ENCODE measurements at regions not wholly inside any gene's neighbourhood (a gene's known extent, or its start where the extent isn't known, plus 50 kb on each side); places are given as distances from the start of the nearest gene placed in this dataset.

- no peak for DNase-seq (ENCODE audit: low spot score in 2 of 2)
- Mint-ChIP-seq H3K27ac (no peak overlapping the region), H3K9me3 (peaks cover 9 to 19% of the 10 kb centered on the region in 2 donors), H3K36me3 (no peaks in the 10 kb centered on the region)
- no peak for ATAC-seq
These were observed 207.8 kb downstream of the FAT4 start for GRCh38 chr4:125522588-125522987.

- no peak for ATAC-seq
These were observed 208.2 kb downstream of the FAT4 start for GRCh38 chr4:125522992-125523391.

GRCh38 chr4:125526420-125526819 is 211.7 kb downstream of the FAT4 start:
- no peak overlapping the region for H3K27ac Mint-ChIP-seq
- H3K36me3 Mint-ChIP-seq, result no peaks in the 10 kb centered on the region
- no peak for ATAC-seq
- DNase-seq (ENCODE audit: low spot score in 2 of 2), result no peak
- peaks cover 9 to 14% of the 10 kb centered on the region in 2 donors for H3K9me3 Mint-ChIP-seq

More at GRCh38 chr4:125522992-125523391, 208.2 kb downstream of the FAT4 start:
- H3K9me3 Mint-ChIP-seq, result peaks cover 9 to 19% of the 10 kb centered on the region in 2 donors
- no peak overlapping the region for H3K27ac Mint-ChIP-seq
- no peaks in the 10 kb centered on the region for H3K36me3 Mint-ChIP-seq
- DNase-seq (ENCODE audit: low spot score in 2 of 2), result no peak

- DNase-seq (ENCODE audit: low spot score in 2 of 2) (no peak), ATAC-seq (no peak)
- H3K27ac Mint-ChIP-seq, result no peak overlapping the region
- peaks cover 13 to 14% of the 10 kb centered on the region in 2 donors for H3K9me3 Mint-ChIP-seq
- H3K36me3 Mint-ChIP-seq, result no peaks in the 10 kb centered on the region
These were observed 212.9 kb downstream of the FAT4 start for GRCh38 chr4:125527681-125528080.

GRCh38 chr4:125529071-125529470 is 214.3 kb downstream of the FAT4 start:
- peaks cover 10 to 19% of the 10 kb centered on the region in 2 donors for H3K9me3 Mint-ChIP-seq
- H3K36me3 Mint-ChIP-seq, result no peaks in the 10 kb centered on the region
- H3K27ac Mint-ChIP-seq, result no peak overlapping the region
- ATAC-seq, result no peak
- DNase-seq (ENCODE audit: low spot score in 2 of 2), result no peak

- H3K36me3 Mint-ChIP-seq, result peaks cover 0 to 13% of the 10 kb centered on the region in 2 donors
- H3K27ac Mint-ChIP-seq, result no peak overlapping the region
- peaks cover 0 to 13% of the 10 kb centered on the region in 2 donors for H3K9me3 Mint-ChIP-seq
- ATAC-seq, result no peak
- DNase-seq (ENCODE audit: low spot score in 2 of 2), result no peak
These were observed 223.9 kb downstream of the FAT4 start for GRCh38 chr4:125538670-125539069.

- Mint-ChIP-seq H3K9me3 (peaks cover 0 to 15% of the 10 kb centered on the region in 2 donors), H3K36me3 (peaks cover 0 to 13% of the 10 kb centered on the region in 2 donors)
- ATAC-seq, result no peak
These were observed 224.9 kb downstream of the FAT4 start for GRCh38 chr4:125539691-125540090.

GRCh38 chr4:125541836-125542385 is 227.2 kb downstream of the FAT4 start:
- ATAC-seq (no peak), DNase-seq (ENCODE audit: low spot score in 2 of 2) (no peak)
- H3K27ac Mint-ChIP-seq, result no peak overlapping the region
- peaks cover 0 to 13% of the 10 kb centered on the region in 2 donors for H3K36me3 Mint-ChIP-seq
- peaks cover 0 to 15% of the 10 kb centered on the region in 2 donors for H3K9me3 Mint-ChIP-seq

More at GRCh38 chr4:125539691-125540090, 224.9 kb downstream of the FAT4 start:
- H3K27ac Mint-ChIP-seq, result no peak overlapping the region
- no peak for DNase-seq (ENCODE audit: low spot score in 2 of 2)

GRCh38 chr4:125546272-125546671 is 231.5 kb downstream of the FAT4 start:
- DNase-seq (ENCODE audit: low spot score in 2 of 2) (no peak), ATAC-seq (no peak)
- H3K27ac Mint-ChIP-seq, result no peak overlapping the region
- H3K36me3 Mint-ChIP-seq, result no peaks in the 10 kb centered on the region
- peaks cover 0 to 4% of the 10 kb centered on the region in 2 donors for H3K9me3 Mint-ChIP-seq

- Mint-ChIP-seq H3K27ac (no peak overlapping the region), H3K9me3 (peaks cover 4 to 7% of the 10 kb centered on the region in 2 donors), H3K36me3 (no peaks in the 10 kb centered on the region)
- ATAC-seq (no peak), DNase-seq (ENCODE audit: low spot score in 2 of 2) (no peak)
These were observed 233.1 kb downstream of the FAT4 start for GRCh38 chr4:125547836-125548235.

- Mint-ChIP-seq H3K9me3 (peaks cover 4 to 8% of the 10 kb centered on the region in 2 donors), H3K36me3 (no peaks in the 10 kb centered on the region), H3K27ac (no peak overlapping the region)
- DNase-seq (ENCODE audit: low spot score in 2 of 2), result no peak
- no peak for ATAC-seq
These were observed 236.0 kb downstream of the FAT4 start for GRCh38 chr4:125550769-125551168.

GRCh38 chr4:125551466-125551865 is 236.7 kb downstream of the FAT4 start:
- Mint-ChIP-seq H3K9me3 (peaks cover 6 to 8% of the 10 kb centered on the region in 2 donors), H3K27ac (no peak overlapping the region), H3K36me3 (peaks cover 0 to 2% of the 10 kb centered on the region in 2 donors)
- DNase-seq (ENCODE audit: low spot score in 2 of 2) (no peak), ATAC-seq (no peak)

- DNase-seq (ENCODE audit: low spot score in 2 of 2), result no peak
- Mint-ChIP-seq H3K9me3 (peaks cover 8 to 11% of the 10 kb centered on the region in 2 donors), H3K36me3 (peaks cover 0 to 4% of the 10 kb centered on the region in 2 donors), H3K27ac (no peak overlapping the region)
- no peak for ATAC-seq
These were observed 237.2 kb downstream of the FAT4 start for GRCh38 chr4:125551967-125552366.

GRCh38 chr4:125572601-125573000 is 257.8 kb downstream of the FAT4 start:
- no peak overlapping the region for H3K27ac Mint-ChIP-seq
- peaks cover 3 to 7% of the 10 kb centered on the region in 2 donors for H3K9me3 Mint-ChIP-seq
- H3K36me3 Mint-ChIP-seq, result no peaks in the 10 kb centered on the region
- ATAC-seq (no peak), DNase-seq (ENCODE audit: low spot score in 2 of 2) (no peak)

GRCh38 chr4:125573368-125573767 is 258.6 kb downstream of the FAT4 start:
- DNase-seq (ENCODE audit: low spot score in 2 of 2) (no peak), ATAC-seq (no peak)
- no peak overlapping the region for H3K27ac Mint-ChIP-seq
- H3K9me3 Mint-ChIP-seq, result peaks cover 3 to 7% of the 10 kb centered on the region in 2 donors
- H3K36me3 Mint-ChIP-seq, result no peaks in the 10 kb centered on the region

GRCh38 chr4:125573786-125574185 is 259.0 kb downstream of the FAT4 start:
- ATAC-seq, result no peak

GRCh38 chr4:125582302-125582701 is 267.5 kb downstream of the FAT4 start:
- ATAC-seq (no peak), DNase-seq (ENCODE audit: low spot score in 2 of 2) (no peak)
- no peaks in the 10 kb centered on the region for H3K36me3 Mint-ChIP-seq
- peaks cover 0 to 2% of the 10 kb centered on the region in 2 donors for H3K9me3 Mint-ChIP-seq
- no peak overlapping the region for H3K27ac Mint-ChIP-seq

More at GRCh38 chr4:125573786-125574185, 259.0 kb downstream of the FAT4 start:
- DNase-seq (ENCODE audit: low spot score in 2 of 2), result no peak
- no peaks in the 10 kb centered on the region for H3K36me3 Mint-ChIP-seq
- no peak overlapping the region for H3K27ac Mint-ChIP-seq
- peaks cover 3 to 7% of the 10 kb centered on the region in 2 donors for H3K9me3 Mint-ChIP-seq

- ATAC-seq (no peak), DNase-seq (ENCODE audit: low spot score in 2 of 2) (no peak)
- no peak overlapping the region for H3K27ac Mint-ChIP-seq
- peaks cover 0 to 6% of the 10 kb centered on the region in 2 donors for H3K9me3 Mint-ChIP-seq
- no peaks in the 10 kb centered on the region for H3K36me3 Mint-ChIP-seq
These were observed 275.4 kb downstream of the FAT4 start for GRCh38 chr4:125590158-125590557.

Measured in activated naive CD4-positive, alpha-beta T cell treated with anti-CD3 and anti-CD28 coated beads, Interleukin-2, amount 50 U/mL, for 72 hours (primary cell).